WERI-Rb-1 (cell line): ENCODE measurements at regions not wholly inside any gene's neighbourhood (a gene's known extent, or its start where the extent isn't known, plus 50 kb on each side); places are given as distances from the start of the nearest gene placed in this dataset.

Experiments
- DNase-seq: peaks from one replicate; pipeline ENCODE4 v3.0.0-alpha.2; 2020
- H3K27ac ChIP-seq: fragments of 250-450 bp; sonication (Bioruptor Pico); 2 replicates; pipeline ENCODE4 v1.5.1; 2020; ENCODE audit warnings: mild to moderate bottlenecking, moderate library complexity
- H3K27me3 ChIP-seq: fragments of 250-450 bp; sonication (Bioruptor Pico); 2 replicates; pipeline ENCODE4 v1.5.1; 2021; ENCODE audit warnings: mild to moderate bottlenecking, low read depth, moderate library complexity; ENCODE audit not compliant: insufficient read depth, severe bottlenecking
- H3K36me3 ChIP-seq: fragments of 250-450 bp; sonication (Bioruptor Pico); 2 replicates; pipeline ENCODE4 v1.5.1; 2020; ENCODE audit warnings: mild to moderate bottlenecking, moderate library complexity
- H3K4me3 ChIP-seq: 2 replicates; pipeline ENCODE4 v1.5.1; 2011; ENCODE audit warnings: low read depth, mild to moderate bottlenecking, control low read depth, low read length
- H3K9me3 ChIP-seq: fragments of 250-450 bp; sonication (Bioruptor Pico); 2 replicates; pipeline ENCODE4 v1.5.1; 2021; ENCODE audit warnings: mild to moderate bottlenecking, moderate library complexity; ENCODE audit not compliant: severe bottlenecking
- CTCF ChIP-seq: IDR thresholded peaks from 2 replicates; pipeline ENCODE4 v1.5.1; 2011; ENCODE audit warnings: low read depth, mild to moderate bottlenecking, control low read depth, inconsistent platforms, low read length

- peaks cover 41% of the 10 kb centered on the region for H3K27me3 ChIP-seq
- DNase-seq, result no peak
- H3K27ac ChIP-seq, result no peak overlapping the region
- no peak overlapping the region for H3K4me3 ChIP-seq
- no peaks in the 10 kb centered on the region for H3K36me3 ChIP-seq
- no peak for TF ChIP-seq CTCF
- no peaks in the 10 kb centered on the region for H3K9me3 ChIP-seq
Measured at GRCh38 chr17:71378036-71378435, 742.8 kb upstream of the SOX9 start.

- H3K9me3 ChIP-seq, result no peaks in the 10 kb centered on the region
- TF ChIP-seq CTCF, result no peak
- H3K4me3 ChIP-seq, result no peak overlapping the region
- peaks cover 38% of the 10 kb centered on the region for H3K27me3 ChIP-seq
- H3K36me3 ChIP-seq, result no peaks in the 10 kb centered on the region
- no peak for DNase-seq
- H3K27ac ChIP-seq, result no peak overlapping the region
Measured at GRCh38 chr17:71378741-71379140, 742.1 kb upstream of the SOX9 start.

GRCh38 chr17:71379512-71379911 is 741.3 kb upstream of the SOX9 start:
- Histone ChIP-seq H3K4me3 (no peak overlapping the region), H3K9me3 (no peaks in the 10 kb centered on the region), H3K27ac (no peak overlapping the region), H3K36me3 (no peaks in the 10 kb centered on the region), H3K27me3 (peaks cover 46% of the 10 kb centered on the region)
- DNase-seq, result no peak
- no peak for TF ChIP-seq CTCF

GRCh38 chr17:71380535-71380934 is 740.3 kb upstream of the SOX9 start:
- H3K27me3 ChIP-seq, result peaks cover 46% of the 10 kb centered on the region
- no peak overlapping the region for H3K4me3 ChIP-seq
- DNase-seq, result no peak
- H3K9me3 ChIP-seq, result no peaks in the 10 kb centered on the region
- no peak overlapping the region for H3K27ac ChIP-seq
- H3K36me3 ChIP-seq, result no peaks in the 10 kb centered on the region
- TF ChIP-seq CTCF, result no peak

GRCh38 chr17:71380936-71381335 is 739.9 kb upstream of the SOX9 start:
- Histone ChIP-seq H3K36me3 (no peaks in the 10 kb centered on the region), H3K27ac (no peak overlapping the region), H3K4me3 (no peak overlapping the region), H3K9me3 (no peaks in the 10 kb centered on the region), H3K27me3 (peaks cover 46% of the 10 kb centered on the region)
- DNase-seq, result no peak
- TF ChIP-seq CTCF, result no peak

- H3K36me3 ChIP-seq, result no peaks in the 10 kb centered on the region
Measured at GRCh38 chr17:71383091-71383490, 737.7 kb upstream of the SOX9 start.

More at GRCh38 chr17:71383091-71383490, 737.7 kb upstream of the SOX9 start:
- Histone ChIP-seq H3K27ac (no peak overlapping the region), H3K27me3 (peaks cover 33% of the 10 kb centered on the region), H3K4me3 (no peak overlapping the region), H3K9me3 (peaks cover 3% of the 10 kb centered on the region)
- no peak for DNase-seq
- TF ChIP-seq CTCF, result no peak
